Ectodermal cell (in vitro differentiated cells): ENCODE measurements at regions not wholly inside any gene's neighbourhood (a gene's known extent, or its start where the extent isn't known, plus 50 kb on each side); places are given as distances from the start of the nearest gene placed in this dataset.
"Not testable (repeated sequence)": the region's sequence is repeated elsewhere in the genome, so short reads cannot be mapped to it uniquely, and the experiment has no call there.

Experiments
- H3K27ac ChIP-seq: 2 replicates; pipeline ENCODE4 v1.7.0; 2013; ENCODE audit warnings: mild to moderate bottlenecking, low read depth, low read length; ENCODE audit not compliant: insufficient read depth, poor library complexity, severe bottlenecking
- H3K27me3 ChIP-seq: 2 replicates; pipeline ENCODE4 v1.7.0; 2013; ENCODE audit warnings: mild to moderate bottlenecking, low read length; ENCODE audit not compliant: insufficient read depth, control insufficient read depth, poor library complexity, severe bottlenecking
- H3K36me3 ChIP-seq: one replicate; pipeline ENCODE4 v1.7.0; 2013; ENCODE audit warnings: low read length; ENCODE audit not compliant: control insufficient read depth, insufficient read depth
- H3K4me1 ChIP-seq: one replicate; pipeline ENCODE4 v1.7.0; 2013; ENCODE audit warnings: low read length; ENCODE audit not compliant: control insufficient read depth, insufficient read depth
- H3K4me3 ChIP-seq: 2 replicates; pipeline ENCODE4 v1.7.0; 2013; ENCODE audit warnings: low read depth, low read length, control low read depth; ENCODE audit not compliant: insufficient read depth
- H3K9me3 ChIP-seq: 2 replicates; pipeline ENCODE4 v1.7.0; 2013; ENCODE audit warnings: mild to moderate bottlenecking, low read length, moderate library complexity; ENCODE audit not compliant: control insufficient read depth
- WGBS, 2 experiments: methylation state at CpG; one replicate each; pipeline ENCODE4 v1.1.7; 2013; ENCODE audit warnings: missing lambda C conversion rate in 2 of 2; 5-methylcytosine and 5-hydroxymethylcytosine counted together

GRCh38 chr7:131627735-131628190 lies 71.3 kb upstream of the PODXL start:
- no peak overlapping the region for H3K27ac ChIP-seq
- no peaks in the 10 kb centered on the region for H3K9me3 ChIP-seq
- no peaks in the 10 kb centered on the region for H3K27me3 ChIP-seq
- 74 to 76% methylated on average over 6 of the region's 6 CpGs for WGBS, 2 experiments
- H3K36me3 ChIP-seq: no peaks in the 10 kb centered on the region
- H3K4me3 ChIP-seq: no peak overlapping the region
- peaks cover 33% of the 10 kb centered on the region for H3K4me1 ChIP-seq

DNA sequence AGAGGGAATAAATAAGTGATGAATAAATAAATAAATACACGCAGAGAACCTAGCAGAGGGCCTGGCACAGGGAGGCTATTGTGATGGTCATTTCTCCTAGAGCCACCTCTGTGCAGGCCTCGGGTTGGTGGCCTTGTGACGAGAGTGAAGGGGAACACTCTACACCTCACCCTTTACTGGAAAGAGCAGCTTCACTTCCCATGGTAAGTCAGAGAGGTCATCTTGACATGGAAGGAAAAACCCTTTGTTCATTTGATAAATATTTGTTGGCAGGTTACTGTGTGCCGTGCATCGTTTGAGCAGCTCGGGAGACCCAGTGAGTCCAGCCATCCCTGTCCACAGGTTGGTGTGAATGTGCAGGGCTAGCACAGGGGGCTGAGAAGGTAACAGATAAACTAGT lies 70.2 kb upstream of the PODXL start:
- 79 to 90% methylated on average over 5 to 6 of the region's 6 CpGs for WGBS, 2 experiments
- Histone ChIP-seq H3K27me3 (no peaks in the 10 kb centered on the region), H3K36me3 (no peaks in the 10 kb centered on the region), H3K4me1 (peaks cover 33% of the 10 kb centered on the region), H3K4me3 (no peak overlapping the region), H3K9me3 (no peaks in the 10 kb centered on the region), H3K27ac (no peak overlapping the region)

DNA sequence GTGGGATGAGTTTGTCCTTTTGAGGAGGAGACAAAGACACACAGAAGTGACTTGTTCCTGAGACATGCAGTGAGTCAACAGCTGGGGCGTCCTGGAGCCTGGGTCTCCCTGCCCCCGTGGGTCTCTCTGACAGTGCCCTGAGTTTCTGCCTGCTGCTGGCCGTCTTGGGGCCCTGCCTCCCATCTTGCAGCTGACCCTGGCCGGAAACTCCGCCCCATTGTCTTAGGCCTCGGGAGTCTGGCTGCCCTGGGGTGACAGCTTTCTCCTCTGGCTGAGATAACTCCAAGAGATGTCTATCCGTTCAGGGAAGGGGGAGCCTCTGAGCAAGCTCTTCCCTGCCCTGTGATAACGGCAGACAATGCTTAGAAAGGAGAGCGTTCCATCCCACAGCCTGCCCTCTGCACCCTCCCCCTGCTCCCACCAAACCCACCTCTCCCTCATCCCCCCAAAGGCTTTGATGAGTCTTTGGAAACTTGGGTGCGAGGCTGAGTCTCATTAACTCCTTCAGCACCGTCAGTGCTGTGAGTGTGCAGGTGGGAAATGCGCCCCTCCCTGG lies 69.5 kb upstream of the PODXL start:
- H3K4me1 ChIP-seq: peaks cover 35% of the 10 kb centered on the region
- H3K4me3 ChIP-seq: no peak overlapping the region
- H3K9me3 ChIP-seq: no peaks in the 10 kb centered on the region
- no peaks in the 10 kb centered on the region for H3K36me3 ChIP-seq
- no peaks in the 10 kb centered on the region for H3K27me3 ChIP-seq
- WGBS, 2 experiments: 10 to 12% methylated on average over 12 of the region's 12 CpGs
- peak overlapping the region; percentile 23 for H3K27ac ChIP-seq

- H3K9me3 ChIP-seq, H3K36me3 ChIP-seq, H3K27me3 ChIP-seq, H3K27ac ChIP-seq, H3K4me3 ChIP-seq: not testable (repeated sequence)
- WGBS, 2 experiments: 80 to 86% methylated on average over 9 of the region's 9 CpGs
- peaks cover 40% of the 10 kb centered on the region for H3K4me1 ChIP-seq
These were observed 68.9 kb upstream of the PODXL start for GRCh38 chr7:131625345-131625744.

- no peak overlapping the region for H3K27ac ChIP-seq
- peaks cover 48% of the 10 kb centered on the region for H3K4me1 ChIP-seq
- 81 to 89% methylated on average over 7 of the region's 7 CpGs for WGBS, 2 experiments
- H3K36me3 ChIP-seq: no peaks in the 10 kb centered on the region
- no peaks in the 10 kb centered on the region for H3K27me3 ChIP-seq
- H3K9me3 ChIP-seq: no peaks in the 10 kb centered on the region
- no peak overlapping the region for H3K4me3 ChIP-seq
These were observed 68.1 kb upstream of the PODXL start for GRCh38 chr7:131624536-131624935.

GRCh38 chr7:131623154-131623553 lies 66.7 kb upstream of the PODXL start:
- Histone ChIP-seq H3K4me1 (peaks cover 42% of the 10 kb centered on the region), H3K27me3 (no peaks in the 10 kb centered on the region), H3K4me3 (no peak overlapping the region), H3K36me3 (no peaks in the 10 kb centered on the region), H3K9me3 (no peaks in the 10 kb centered on the region), H3K27ac (no peak overlapping the region)
- 82 to 84% methylated on average over 10 of the region's 10 CpGs for WGBS, 2 experiments

DNA sequence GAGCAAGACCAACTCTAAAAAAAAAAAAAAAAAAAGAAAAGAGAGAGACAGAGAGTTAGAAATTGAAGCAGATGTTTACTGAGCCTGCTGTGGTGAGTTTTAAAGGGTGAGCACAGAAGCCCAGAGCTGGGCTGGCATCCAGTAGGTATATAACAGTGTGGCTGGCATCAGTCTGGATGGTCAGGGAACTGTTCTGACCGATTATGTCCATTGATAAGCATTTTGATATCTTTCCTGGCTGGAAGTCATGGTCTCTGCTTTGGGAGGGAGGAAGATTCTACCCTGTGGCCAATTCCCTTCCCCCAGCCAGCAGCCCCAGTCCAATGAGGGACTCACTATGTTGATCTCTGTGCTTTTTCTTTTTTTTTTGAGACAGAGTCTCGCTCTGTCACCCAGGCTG lies 65.2 kb upstream of the PODXL start:
- H3K4me3 ChIP-seq: no peak overlapping the region
- 83 to 94% methylated on average over 2 of the region's 2 CpGs for WGBS, 2 experiments
- H3K27me3 ChIP-seq: no peaks in the 10 kb centered on the region
- H3K4me1 ChIP-seq: peaks cover 40% of the 10 kb centered on the region
- no peaks in the 10 kb centered on the region for H3K36me3 ChIP-seq
- no peak overlapping the region for H3K27ac ChIP-seq
- H3K9me3 ChIP-seq: no peaks in the 10 kb centered on the region

DNA sequence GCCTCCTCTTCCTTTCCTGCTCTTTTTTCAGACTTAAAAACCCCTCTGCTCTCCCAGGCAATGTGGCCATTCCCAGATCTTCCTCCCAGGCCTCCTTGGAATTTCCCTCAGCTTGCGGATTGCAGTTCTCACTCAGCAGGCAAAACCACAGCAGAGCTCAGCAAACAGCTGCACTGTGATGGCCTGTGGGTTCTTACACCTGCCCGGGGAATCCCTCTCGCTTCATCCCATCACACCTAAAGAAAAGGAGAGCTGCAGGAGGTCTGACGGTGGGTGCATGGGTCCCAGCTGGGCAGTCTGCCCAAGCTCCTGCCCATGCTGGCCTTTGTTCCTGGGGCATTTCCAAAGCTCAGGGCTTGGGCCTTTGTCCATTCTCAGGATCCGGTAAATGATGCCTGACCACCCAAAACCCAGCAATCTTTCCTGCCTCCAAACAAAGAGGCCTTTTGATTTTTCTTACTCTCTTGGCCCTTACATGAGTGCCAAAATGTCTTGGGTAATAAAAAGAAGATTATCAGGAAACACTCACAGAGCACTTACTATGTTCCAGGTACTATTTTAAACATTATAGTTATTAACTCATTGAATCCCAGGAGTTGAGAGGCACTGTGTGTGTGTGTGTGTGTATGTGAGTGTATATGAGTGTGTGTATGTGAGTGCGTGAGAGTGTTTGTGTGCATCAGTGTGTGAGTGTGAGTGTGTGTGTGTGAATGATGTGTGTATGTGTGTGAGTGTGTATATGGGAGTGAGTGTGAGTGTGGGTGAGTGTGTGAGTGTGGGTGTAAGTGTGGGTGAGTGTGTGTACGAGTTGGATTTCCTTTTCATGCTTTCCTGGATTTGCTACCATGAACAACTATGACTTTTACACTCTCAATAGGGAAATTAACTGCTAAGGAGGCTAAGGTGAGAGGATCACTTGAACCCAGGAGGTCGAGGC lies 64.5 kb upstream of the PODXL start:
- Histone ChIP-seq H3K27ac (no peak overlapping the region), H3K36me3 (no peaks in the 10 kb centered on the region), H3K27me3 (no peaks in the 10 kb centered on the region), H3K4me3 (no peak overlapping the region), H3K4me1 (peaks cover 33% of the 10 kb centered on the region), H3K9me3 (no peaks in the 10 kb centered on the region)
- 52 to 59% methylated on average over 7 to 8 of the region's 8 CpGs for WGBS, 2 experiments

GRCh38 chr7:131619336-131620305 lies 63.2 kb upstream of the PODXL start:
- 81 to 84% methylated on average over 10 of the region's 10 CpGs for WGBS, 2 experiments
- Histone ChIP-seq H3K4me3 (no peak overlapping the region), H3K27ac (peak overlapping the region; percentile 8), H3K4me1 (peaks cover 25% of the 10 kb centered on the region), H3K27me3 (no peaks in the 10 kb centered on the region), H3K36me3 (no peaks in the 10 kb centered on the region), H3K9me3 (no peaks in the 10 kb centered on the region)

DNA sequence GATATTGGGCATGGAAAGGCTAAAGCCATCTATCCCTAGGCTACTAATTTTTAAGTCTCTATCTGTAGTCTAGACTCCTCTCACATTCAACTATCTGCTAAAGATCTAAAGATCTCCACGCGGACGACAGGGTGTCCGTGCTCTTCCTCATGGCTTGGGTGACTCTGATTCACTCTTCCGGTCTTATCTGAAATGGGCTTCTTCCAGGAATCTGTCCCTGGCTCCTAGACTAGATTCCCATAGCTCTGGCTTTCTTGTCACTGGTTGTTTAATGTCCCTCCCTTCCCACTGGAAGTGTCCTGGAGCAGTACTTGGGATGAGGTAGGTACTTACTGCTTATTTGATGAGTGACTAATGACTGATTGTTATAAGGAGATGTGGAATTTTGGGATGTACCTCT lies 62.0 kb upstream of the PODXL start:
- Histone ChIP-seq H3K36me3 (no peaks in the 10 kb centered on the region), H3K4me3 (no peak overlapping the region), H3K27ac (no peak overlapping the region), H3K4me1 (peaks cover 21% of the 10 kb centered on the region), H3K27me3 (no peaks in the 10 kb centered on the region), H3K9me3 (no peaks in the 10 kb centered on the region)
- WGBS, 2 experiments: 82 to 87% methylated on average over 5 of the region's 5 CpGs
